ENCODE measurements at regions not wholly inside any gene's neighbourhood (a gene's known extent, or its start where the extent isn't known, plus 50 kb on each side); places are given as distances from the start of the nearest gene placed in this dataset.
"Not testable (repeated sequence)": the region's sequence is repeated elsewhere in the genome, so short reads cannot be mapped to it uniquely, and the experiment has no call there.

DNA sequence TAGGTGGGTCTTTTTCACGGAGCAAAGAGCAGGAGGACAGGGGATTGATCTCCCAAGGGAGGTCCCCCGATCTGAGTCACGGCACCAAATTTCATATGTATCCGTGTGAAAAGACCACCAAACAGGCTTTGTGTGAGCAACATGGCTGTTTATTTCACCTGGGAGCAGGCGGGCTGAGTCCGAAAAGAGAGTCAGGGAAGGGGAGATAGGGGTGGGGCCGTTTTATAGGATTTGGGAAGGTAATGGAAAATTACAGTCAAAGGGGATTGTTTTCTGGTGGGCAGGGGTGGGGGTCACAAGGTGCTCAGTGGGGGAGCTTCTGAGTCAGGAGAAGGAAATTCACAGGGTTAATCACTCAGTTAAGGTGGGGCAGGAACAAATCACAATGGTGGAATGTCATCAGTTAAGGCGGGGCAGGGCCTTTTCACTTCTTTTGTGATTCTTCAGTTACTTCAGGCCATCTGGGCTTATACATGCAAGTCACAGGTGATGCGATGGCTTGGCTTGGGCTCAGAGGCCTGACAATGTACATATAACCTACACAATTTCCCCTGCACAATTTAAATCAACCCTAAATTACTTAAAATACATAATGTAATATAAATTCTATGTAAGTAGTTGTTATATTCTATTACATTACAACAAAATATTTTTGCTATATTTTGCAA lies 921.3 kb upstream of the ALCAM start:
- not testable (repeated sequence) for DNase-seq (ENCODE audit: low read depth in 2 of 2)

DNA sequence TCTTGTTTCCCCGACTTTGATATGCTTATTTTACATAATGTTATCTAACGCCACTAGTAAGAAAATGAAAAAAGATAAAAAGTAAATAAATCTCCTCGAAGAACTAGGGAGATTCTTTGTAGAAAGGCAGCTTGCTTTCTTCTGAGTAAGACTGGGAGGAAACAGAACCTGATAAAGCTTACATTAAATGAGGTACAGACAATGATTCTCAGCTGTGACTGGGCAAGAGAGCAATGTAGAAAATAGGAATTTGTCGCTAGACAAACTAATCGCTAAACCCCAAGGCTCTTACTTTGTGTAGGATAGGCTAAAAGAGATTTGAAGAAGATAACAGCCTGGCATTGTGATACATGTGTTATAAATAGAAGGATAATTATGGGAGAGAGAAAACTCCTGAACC lies 919.0 kb upstream of the ALCAM start:
- no peak for DNase-seq (ENCODE audit: low read depth in 2 of 2)

DNA sequence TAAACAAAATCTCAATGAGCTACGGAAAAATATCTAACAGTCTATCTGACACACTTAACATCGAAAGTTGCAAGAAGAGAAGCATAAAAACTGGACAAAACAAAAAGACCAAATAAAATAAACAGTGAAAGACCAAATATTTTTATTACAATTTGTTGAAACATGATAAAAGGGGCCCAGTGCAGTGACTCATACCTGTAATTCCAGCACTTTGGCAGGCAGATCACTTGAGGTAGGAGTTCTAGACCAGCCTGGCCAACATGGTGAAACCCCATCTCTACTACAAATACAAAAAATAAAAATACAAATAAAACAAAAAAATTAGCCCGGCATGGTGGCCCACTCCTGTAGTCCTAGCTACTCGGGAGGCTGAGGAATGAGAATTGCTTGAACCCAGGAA lies 914.0 kb upstream of the ALCAM start:
- no peak for DNase-seq (ENCODE audit: low read depth in 2 of 2)

DNA sequence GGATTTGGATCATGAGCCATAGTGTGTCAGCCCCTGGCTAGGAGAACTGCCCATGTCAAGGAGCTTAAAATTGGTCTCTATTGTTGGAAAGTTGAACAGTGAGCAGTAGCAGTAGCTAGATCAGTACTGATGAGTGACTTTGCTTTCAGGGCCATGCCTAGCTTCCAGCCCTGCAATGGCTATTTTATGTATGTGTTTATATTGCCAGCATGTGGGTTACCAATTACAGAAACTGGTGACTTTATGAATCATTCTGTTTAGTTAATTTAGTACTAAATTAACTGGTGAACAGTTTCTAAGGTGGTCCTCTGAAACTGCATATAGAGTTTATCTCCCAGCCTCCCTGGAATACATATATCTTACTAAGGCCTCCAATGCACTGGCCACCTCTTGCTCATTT lies 908.1 kb upstream of the ALCAM start:
- no peak for DNase-seq (ENCODE audit: low read depth in 2 of 2)

DNA sequence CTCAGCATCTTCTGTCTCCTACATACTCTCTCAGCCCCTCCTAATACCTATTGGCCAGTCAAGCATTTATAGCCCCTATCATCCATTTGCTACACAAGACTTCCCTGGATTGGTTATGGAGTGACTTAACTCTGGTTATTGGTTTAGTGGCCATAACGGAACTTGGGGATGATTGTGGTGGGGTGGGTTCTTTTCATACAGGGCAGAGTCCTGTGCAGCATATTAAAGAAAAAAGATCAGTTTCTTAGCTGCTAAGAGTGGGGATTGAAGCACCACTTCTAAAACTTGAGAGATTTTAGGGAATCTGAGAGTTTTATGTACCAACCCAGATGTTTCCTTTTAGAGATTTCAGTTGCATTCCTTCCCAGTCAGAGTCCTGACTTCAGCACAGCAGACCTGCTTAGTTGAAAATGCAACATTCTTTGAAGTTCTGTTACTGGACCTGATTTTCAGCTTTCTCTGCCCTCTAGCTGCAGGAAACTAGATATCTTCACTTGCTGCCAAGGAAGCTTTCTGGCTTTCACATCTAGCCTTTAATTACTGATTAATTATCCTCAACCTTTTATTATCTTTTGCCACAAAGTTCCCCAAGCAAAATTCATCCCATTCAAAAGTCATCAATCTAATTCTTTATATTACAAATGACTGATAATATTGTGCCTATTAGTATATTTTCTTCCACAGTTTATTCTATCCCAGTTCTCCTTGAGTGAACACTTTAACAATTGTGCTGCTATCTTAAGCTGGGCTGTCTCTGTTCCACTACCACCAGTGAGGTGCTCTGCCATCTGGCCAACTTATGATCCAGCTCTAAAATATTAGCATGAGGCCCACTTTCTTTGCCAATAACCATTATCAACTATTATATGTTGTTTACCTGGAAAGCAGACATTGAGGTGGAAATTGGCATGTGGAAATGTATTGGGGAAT lies 906.0 kb upstream of the ALCAM start:
- no peak for DNase-seq (ENCODE audit: low read depth in 2 of 2)

DNA sequence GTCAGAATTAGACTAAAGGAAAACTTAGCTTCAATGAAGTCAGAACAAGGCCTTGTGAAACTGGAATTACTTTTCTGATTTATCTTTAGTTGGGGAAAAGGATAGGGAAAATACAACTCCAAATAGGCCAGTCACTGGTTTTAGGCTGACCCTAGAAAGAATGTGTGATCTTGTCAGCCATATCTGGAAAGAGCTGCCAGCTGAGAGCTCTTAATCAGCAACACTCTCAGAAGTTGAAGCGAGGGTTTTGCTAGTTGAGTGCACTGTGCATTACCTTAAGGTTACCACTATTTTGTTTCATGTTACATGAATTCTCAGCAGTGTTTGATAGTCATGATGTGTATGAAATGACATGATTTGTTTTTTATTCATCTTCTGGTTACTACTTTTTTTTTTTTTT lies 905.3 kb upstream of the ALCAM start:
- DNase-seq (ENCODE audit: low read depth in 2 of 2): no peak

DNA sequence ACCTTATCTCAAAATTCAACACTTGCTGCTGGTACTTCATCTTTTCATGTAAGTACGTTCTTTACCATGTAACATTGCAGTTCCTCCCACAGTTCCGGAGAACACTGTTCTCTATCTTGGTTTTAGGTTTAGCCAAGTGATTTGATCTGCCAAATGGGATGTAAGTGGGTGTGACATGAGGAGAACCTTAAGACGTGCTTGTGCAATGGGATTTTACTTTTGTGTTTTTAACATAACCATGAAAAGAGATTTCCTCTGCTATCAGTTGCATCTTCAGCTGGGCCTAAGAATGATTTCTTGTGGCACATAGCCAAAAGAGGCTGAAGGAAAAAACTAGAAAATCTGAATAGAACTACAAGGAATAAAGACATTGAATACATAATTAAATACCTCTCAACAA lies 894.5 kb upstream of the ALCAM start:
- no peak for DNase-seq (ENCODE audit: low read depth in 2 of 2)

DNA sequence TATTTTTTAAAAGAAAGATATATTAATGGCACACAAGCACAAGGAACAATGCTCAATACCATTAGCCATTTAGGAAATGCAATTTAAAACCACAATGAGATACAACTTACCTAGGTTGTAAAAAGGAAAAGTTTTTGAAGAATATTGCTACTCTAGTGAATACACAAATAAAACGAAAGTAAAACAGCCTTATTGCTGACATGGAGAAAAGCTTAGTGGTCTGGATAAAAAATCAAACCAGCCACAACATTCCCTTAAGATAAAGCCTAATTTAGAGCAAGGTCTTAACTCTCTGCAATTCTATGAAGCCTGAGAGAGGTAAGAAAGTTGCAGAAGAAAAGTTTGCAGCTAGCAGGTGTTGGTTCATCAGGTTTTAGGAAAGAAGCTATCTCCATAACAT lies 892.7 kb upstream of the ALCAM start:
- DNase-seq (ENCODE audit: low read depth in 2 of 2): no peak

DNA sequence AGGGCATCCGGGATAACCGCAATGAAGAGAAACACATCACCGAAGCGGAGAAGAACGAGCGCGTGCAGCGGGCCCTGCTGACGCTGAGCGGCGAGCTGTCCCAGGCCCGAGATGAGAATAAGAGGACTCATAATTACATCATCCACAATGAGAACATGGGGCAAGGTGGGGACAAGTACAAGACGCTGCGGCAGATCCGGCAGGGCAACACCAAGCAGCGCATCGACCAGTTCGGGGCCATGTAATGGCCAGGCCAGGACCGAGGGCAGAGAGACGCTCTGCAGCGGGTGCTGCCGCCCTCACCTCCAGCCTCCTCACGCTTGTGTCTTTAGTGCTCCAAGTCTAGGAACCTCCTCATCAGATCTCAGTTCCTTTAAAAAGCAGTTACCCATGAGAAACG lies 863.7 kb upstream of the ALCAM start:
- no peak for DNase-seq (ENCODE audit: low read depth in 2 of 2)

DNA sequence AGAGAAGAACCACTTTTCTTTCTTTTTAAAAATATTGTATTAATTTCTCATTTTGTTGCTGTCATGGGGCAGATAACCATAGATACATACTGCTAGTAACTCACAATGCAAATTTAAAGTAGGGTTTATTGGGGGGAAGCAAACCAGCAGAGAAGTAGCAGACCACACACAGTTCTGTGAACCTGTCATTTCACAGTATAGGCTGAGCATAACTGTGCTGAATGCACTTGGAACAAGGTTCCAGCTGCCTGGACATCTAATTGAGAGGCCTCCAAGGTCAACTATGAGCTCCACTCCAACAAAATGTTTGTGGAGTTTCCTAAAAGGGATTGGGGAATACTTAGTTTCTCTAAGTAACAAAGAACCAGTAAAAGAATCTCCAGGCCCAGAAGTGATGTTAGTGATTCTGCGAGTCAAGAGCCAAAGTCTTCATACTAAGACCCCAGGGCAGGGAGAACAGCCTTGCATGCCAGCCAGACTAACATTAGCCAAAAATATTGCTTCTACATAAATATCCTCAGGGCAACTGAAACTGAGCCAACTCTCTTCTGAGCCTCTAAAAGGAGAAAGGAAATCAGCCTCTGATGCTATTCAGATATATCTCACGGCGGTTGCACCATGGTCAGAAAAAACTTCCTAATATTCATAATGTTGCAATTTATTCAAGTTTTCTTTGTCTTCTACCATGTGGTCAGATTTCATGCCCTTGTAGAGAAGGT lies 856.4 kb upstream of the ALCAM start:
- DNase-seq (ENCODE audit: low read depth in 2 of 2): no peak

DNA sequence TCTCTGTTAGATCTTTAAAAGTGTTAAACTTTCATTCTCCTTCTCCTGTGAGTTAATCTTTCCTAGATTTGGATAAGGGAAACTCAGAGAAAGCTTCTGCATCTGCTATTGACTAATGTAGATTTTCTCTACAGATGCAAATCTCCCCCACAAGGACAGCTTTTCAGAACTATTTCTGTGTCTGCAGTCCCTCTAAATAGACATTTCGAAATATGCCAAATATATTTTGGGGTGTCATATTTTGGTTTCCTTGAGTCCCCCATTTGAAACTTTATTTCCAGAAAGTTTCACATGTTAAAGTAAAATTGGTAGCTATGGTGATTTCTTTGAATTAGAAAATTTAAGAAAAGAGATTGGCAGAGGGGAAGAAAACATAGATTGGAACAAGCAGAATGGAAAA lies 852.3 kb upstream of the ALCAM start:
- DNase-seq (ENCODE audit: low read depth in 2 of 2): no peak

DNA sequence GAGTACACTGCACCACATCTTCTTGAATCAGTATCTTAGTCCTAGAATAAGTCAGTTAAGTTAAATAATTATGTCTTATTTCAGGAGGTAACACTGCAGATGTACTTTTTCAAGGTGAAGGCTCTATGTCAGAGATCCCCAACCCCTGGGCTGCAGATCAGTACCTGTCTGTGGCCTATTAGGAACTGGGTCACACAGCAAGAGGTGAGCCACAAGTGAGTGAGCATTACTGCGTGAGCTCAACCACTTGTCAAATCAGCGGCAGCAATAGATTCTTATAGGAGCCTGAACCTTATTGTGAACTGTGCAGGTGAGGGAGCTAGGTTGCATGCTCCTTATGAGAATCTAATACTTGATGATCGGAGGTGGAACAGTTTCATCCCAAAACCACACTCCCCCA lies 851.9 kb upstream of the ALCAM start:
- DNase-seq (ENCODE audit: low read depth in 2 of 2): no peak

DNA sequence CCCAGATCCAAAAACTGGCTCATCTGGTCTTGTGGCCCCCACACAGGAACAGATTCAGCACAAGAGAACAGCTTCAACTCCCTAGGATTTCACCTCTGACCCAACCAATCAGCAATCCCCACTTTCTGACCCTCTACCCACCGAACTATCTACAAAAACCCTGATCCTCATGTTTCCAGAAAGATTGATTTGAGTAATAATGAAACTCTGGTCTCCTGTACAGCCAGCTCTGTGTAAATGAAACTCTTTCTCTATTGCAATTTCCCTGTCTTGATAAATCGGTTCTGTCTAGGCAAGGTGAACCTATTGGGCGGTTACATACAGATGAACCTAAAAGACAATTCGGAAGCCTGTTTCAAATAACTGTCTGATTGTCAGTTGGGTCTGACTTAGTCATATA lies 847.6 kb upstream of the ALCAM start:
- DNase-seq (ENCODE audit: low read depth in 2 of 2): no peak

DNA sequence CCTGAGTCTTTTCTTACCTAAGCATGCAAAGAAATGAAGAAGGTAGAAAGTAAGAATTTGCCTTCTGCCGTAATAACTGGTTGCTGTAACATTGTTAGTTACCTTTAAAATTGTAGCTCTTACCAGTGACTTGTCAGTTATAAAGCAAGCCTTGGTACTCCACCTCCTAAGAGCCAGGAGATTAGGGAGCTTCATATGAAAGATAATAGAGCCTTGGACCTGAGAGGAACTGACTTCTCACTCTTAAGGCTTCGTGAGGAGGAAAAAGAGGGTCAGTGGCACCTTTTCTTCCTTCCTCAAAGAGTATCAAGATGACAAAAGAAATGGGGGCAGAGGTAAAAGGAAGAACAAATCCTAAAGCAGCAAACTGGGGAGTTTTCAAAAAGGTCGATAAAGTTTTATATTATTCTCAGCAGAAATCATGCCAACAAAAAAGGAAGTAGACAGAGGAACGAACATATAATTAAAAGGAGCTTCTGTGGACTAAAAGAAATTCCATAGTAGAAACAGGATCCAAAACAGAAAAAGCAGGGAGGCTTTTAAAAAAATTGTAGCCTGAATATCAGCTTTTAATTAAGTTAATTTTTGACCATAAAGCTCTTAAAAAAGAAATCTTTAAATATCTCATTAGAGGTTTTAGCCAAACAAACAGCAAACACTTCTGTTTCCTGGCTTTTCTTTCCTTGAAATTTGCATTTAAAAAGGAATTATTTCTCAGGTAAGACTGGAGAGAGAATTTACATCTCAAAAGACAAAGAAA lies 847.1 kb upstream of the ALCAM start:
- DNase-seq (ENCODE audit: low read depth in 2 of 2): no peak

DNA sequence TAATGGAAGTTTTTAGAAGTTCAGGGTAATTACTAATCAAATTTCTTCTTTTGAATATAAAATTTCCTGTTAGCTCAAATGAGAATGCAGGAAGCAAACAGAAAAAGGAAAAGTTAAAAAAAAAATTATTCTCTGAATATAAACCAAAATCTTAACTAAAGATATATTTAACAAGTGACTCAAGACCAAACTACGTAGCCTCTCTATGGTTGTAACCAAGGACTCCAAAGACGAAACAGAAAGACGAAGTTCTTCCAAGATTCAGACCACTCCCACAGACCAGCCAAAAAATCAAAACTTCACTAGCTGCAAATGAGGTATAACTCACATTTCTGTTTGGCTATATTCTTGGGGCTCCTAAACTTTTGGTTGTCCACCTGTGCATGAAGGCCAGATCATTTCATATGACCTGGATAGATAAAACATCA lies 846.5 kb upstream of the ALCAM start:
- no peak for DNase-seq (ENCODE audit: low read depth in 2 of 2)

DNA sequence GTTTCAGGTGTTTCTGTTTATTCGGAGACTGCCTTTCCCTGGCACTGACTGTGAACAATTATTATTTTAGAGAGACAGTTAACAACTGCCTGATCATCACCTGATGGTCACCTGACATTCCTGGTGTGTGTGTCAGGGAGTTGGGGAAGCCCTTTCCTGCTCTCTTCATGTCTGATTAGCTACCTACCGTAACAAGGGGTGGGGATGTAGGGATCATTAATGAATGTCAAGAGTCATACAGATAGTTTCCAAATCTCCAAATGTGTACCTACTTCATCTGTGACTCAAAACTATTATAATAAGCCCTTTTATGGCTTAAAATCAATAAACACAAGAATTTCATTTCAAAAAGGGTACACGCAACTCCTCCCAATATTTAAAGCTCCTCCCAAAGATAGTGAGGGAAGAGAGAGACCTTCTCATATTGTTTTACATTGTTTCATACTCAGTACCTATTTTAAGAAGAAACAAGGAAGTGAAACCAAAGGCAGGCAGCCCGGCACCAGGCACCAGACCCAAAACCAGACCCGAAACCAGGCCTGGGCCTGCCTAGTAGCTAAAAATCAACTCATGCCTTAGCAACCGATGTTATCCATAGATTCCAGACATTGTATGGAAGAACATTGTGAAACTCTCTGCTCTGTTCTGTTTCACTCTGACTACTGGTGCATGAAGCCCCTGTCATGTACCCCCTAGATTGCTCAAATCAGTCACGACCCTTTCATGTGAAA lies 844.9 kb upstream of the ALCAM start:
- no peak for DNase-seq (ENCODE audit: low read depth in 2 of 2)

DNA sequence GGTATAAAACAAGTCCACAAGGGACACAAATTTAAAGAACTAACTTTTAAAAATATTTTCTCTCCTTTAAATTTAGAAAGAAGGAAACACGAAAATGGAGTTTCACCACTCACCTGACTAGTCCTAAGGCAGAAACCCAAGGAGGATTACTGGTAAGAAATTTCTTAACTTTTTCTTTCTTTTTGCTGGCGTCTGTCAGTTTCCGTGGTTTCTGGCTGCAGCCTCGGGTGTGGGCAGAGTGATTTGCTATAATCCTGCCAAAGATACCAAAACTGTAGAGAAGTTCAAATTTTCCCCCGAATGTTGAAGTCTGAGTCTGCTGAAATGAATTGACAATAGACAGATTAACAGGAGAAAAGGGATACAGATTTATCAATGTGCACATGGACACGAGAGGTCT lies 843.6 kb upstream of the ALCAM start:
- DNase-seq (ENCODE audit: low read depth in 2 of 2): no peak

DNA sequence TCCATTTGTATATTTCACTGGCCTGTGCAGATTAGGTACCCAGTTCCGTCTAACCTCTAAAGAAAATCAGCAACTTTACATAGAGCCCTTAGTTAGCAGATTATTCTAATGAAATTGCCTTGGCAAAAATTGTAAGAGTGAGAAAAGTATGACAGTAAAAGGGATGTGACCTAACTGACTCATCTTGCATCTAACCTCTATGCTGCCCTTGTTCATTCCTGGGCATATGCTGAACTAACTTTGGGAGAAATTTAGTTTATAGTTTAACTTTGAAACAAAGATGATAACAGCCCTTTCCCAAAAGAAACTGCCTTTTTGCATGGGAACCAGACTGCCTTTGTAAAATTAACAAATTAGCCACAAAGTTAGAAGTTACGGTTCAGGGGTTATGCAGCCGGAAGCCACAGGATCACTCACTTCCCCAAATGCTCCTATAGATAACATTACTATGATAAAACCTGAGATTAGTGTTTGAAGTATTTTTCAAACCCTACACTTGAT lies 839.8 kb upstream of the ALCAM start:
- DNase-seq (ENCODE audit: low read depth in 2 of 2): no peak

DNA sequence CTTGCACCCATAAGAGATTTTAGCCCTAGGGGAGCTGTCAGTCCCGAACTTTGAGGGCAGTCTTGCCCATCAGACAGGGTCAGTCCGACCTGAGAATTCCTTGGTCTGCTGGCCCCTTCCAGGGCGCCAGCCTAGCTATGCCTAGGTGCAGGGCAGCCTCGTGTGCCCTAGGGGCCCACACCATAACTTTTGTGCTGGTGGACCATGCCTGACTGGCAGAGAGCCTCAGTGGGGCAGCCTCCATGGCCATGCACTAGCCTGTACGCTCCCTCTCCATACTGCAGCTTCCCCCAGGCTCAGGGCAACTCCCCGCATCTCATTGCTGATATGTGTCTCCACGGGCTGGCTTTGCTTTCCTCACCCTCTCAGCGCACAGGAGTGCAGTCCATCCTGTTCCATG lies 835.8 kb upstream of the ALCAM start:
- DNase-seq (ENCODE audit: low read depth in 2 of 2): no peak

DNA sequence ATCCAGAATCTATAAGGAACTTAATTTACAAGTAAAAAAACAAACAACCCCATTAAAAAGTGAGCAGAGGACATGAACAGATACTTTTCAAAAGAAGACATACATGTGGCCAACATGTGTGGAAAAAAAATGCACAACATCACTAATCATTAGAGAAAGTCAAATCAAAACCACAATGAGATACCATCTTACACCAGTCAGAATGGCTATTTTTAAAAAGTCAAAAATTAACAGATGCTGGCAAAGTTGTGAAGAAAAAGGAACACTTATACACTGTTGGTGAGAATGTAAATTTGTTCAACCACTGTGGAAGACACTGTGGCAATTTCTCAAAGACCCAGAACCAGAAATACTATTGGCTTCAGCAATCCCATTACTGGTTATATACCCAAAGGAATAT lies 830.0 kb upstream of the ALCAM start:
- DNase-seq (ENCODE audit: low read depth in 2 of 2): no peak

DNA sequence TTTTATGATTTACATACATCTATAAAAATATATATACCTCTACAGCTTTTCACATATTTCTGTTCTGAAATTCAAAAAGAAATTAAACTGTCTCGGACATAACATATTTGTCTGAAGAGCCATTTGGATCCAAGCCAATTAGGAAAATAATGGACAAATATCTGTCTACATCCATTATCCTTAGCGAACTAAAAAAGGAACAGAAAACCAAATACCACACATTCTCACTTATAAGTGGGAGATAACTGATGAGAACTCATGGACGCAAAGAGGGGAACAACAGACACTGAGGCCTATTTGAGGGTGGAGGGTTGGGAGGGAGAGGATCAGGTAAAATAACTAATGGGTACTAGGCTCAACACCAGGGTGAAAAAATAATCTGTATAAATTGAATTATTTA lies 829.4 kb upstream of the ALCAM start:
- DNase-seq (ENCODE audit: low read depth in 2 of 2): no peak

All from dermis microvascular lymphatic vessel endothelial cell (primary cell).